H1 (cell line): ENCODE measurements at regions not wholly inside any gene's neighbourhood (a gene's known extent, or its start where the extent isn't known, plus 50 kb on each side); places are given as distances from the start of the nearest gene placed in this dataset.

Experiments
- CTCF ChIA-PET: fragments of 300-600 bp; sonication (Branson Sonifier 250); formaldehyde crosslinking; loops from one replicate; lab custom pipeline; 2021; ENCODE audit not compliant: partially characterized antibody; lab: Charles Lee
- POLR2A ChIA-PET: fragments of 300-600 bp; sonication (Branson Sonifier 250); formaldehyde crosslinking; loops from one replicate; lab custom pipeline; 2021; ENCODE audit warnings: inconsistent platforms; ENCODE audit not compliant: partially characterized antibody; lab: Charles Lee
- DNase-seq, 2 experiments: peaks; one replicate each; pipeline versions ENCODE4 v3.0.0 to v3.0.0-alpha.2; 2010 to 2022; ENCODE audit warnings: low spot score in 2 of 2, low read depth in 1 of 2, mixed read lengths in 1 of 2
- FAIRE-seq: peaks from 2 replicates; lab custom pipeline; 2011; peaks lifted over from hg19 to GRCh38; lab: Jason Lieb, UNC
- H2AFZ ChIP-seq: 2 replicates; pipeline ENCODE4 v1.8.1; 2012; ENCODE audit warnings: low read length, inconsistent platforms
- H2AK5ac ChIP-seq: 2 replicates; pipeline ENCODE4 v1.6.1; 2013; ENCODE audit warnings: low read depth, low read length
- H2BK120ac ChIP-seq: replicated peaks from 2 replicates; pipeline ENCODE3; 2013; ENCODE audit warnings: low read depth, low read length, inconsistent platforms
- H2BK12ac ChIP-seq: 2 replicates; pipeline ENCODE4 v1.6.1; 2013; ENCODE audit warnings: low read depth, low read length
- H2BK15ac ChIP-seq: 2 replicates; pipeline ENCODE4 v1.6.1; 2013; ENCODE audit warnings: low read length
- H2BK20ac ChIP-seq: 2 replicates; pipeline ENCODE4 v1.6.1; 2013; ENCODE audit warnings: low read length
- H2BK5ac ChIP-seq: 2 replicates; pipeline ENCODE4 v1.6.1; 2013; ENCODE audit warnings: low read depth, low read length
- H3K14ac ChIP-seq: 2 replicates; pipeline ENCODE4 v1.6.1; 2013; ENCODE audit warnings: inconsistent platforms; ENCODE audit not compliant: insufficient read length
- H3K18ac ChIP-seq: 2 replicates; pipeline ENCODE4 v1.6.1; 2013; ENCODE audit warnings: low read length; ENCODE audit errors: extremely low read depth
- H3K23ac ChIP-seq: 2 replicates; pipeline ENCODE4 v1.6.1; 2013; ENCODE audit warnings: inconsistent platforms; ENCODE audit not compliant: insufficient read length
- H3K23me2 ChIP-seq: 2 replicates; pipeline ENCODE4 v1.6.1; 2013; ENCODE audit warnings: low read depth, low read length
- H3K27ac ChIP-seq: 2 replicates; pipeline ENCODE4 v1.6.1; 2011; ENCODE audit warnings: low read depth, low read length, inconsistent platforms
- H3K27me3 ChIP-seq, 4 experiments: replicated peaks in 1 of 4; 1 replicate in 1 of 4; 2 replicates in 3 of 4; pipeline versions ENCODE4 v1.6.1 to v1.8.1; 2011 to 2013; ENCODE audit warnings: low read length in 3 of 4, mild to moderate bottlenecking in 3 of 4, inconsistent platforms in 2 of 4, mixed read lengths in 2 of 4, moderate library complexity in 1 of 4; ENCODE audit not compliant: control insufficient read depth in 3 of 4, insufficient read depth in 3 of 4; ENCODE audit errors: extremely low read depth in 1 of 4
- H3K36me3 ChIP-seq, 4 experiments: 2 replicates each; pipeline versions ENCODE4 v1.6.1 to v1.8.1; 2011 to 2013; ENCODE audit warnings: mild to moderate bottlenecking in 4 of 4, low read length in 3 of 4, moderate library complexity in 2 of 4, control low read depth in 1 of 4, inconsistent platforms in 1 of 4; ENCODE audit not compliant: insufficient read depth in 4 of 4, control insufficient read depth in 2 of 4
- H3K4ac ChIP-seq: replicated peaks from 2 replicates; pipeline ENCODE3; 2013; ENCODE audit warnings: low read length, low read depth, mixed read lengths, inconsistent platforms; ENCODE audit not compliant: insufficient read length
- H3K4me1 ChIP-seq, 4 experiments: replicated peaks in 1 of 4; 1 replicate in 1 of 4; 2 replicates in 3 of 4; pipeline versions ENCODE4 v1.6.1 to v1.8.1; 2011 to 2013; ENCODE audit warnings: low read length in 3 of 4, inconsistent platforms in 2 of 4, mixed read lengths in 1 of 4; ENCODE audit not compliant: insufficient read depth in 4 of 4, control insufficient read depth in 3 of 4
- H3K4me2 ChIP-seq, 2 experiments: 2 replicates each; pipeline versions ENCODE4 v1.6.1 to v1.8.1; 2011 to 2013; ENCODE audit warnings: low read depth in 2 of 2, low read length in 2 of 2, control low read depth in 1 of 2, inconsistent platforms in 1 of 2, mild to moderate bottlenecking in 1 of 2; ENCODE audit not compliant: insufficient read depth in 1 of 2
- H3K4me3 ChIP-seq, 4 experiments: fragments of 200-600, 300-600 bp in 1 of 4; sonication (generic), shearing (Covaris generic), sonication (Bioruptor Twin) in 1 of 4; 2 replicates each; pipeline versions ENCODE4 v1.5.1 to v1.8.1; 2011 to 2016; ENCODE audit warnings: low read length in 4 of 4, low read depth in 3 of 4, control low read depth in 2 of 4, inconsistent platforms in 2 of 4, mild to moderate bottlenecking in 2 of 4, mixed read lengths in 1 of 4, moderate library complexity in 1 of 4; ENCODE audit not compliant: insufficient read depth in 2 of 4; ENCODE audit errors: extremely low read depth in 1 of 4
- H3K56ac ChIP-seq: replicated peaks from 2 replicates; pipeline ENCODE3; 2013; ENCODE audit warnings: low read depth, mild to moderate bottlenecking, mixed read lengths, low read length, inconsistent platforms; ENCODE audit not compliant: insufficient read length
- H3K79me1 ChIP-seq: 2 replicates; pipeline ENCODE4 v1.6.1; 2013; ENCODE audit warnings: low read depth, low read length, control low read depth
- H3K79me2 ChIP-seq, 2 experiments: 2 replicates each; pipeline versions ENCODE4 v1.6.1 to v1.8.1; 2012 to 2013; ENCODE audit warnings: low read length in 2 of 2, mild to moderate bottlenecking in 2 of 2, inconsistent platforms in 1 of 2; ENCODE audit not compliant: insufficient read depth in 2 of 2, control insufficient read depth in 1 of 2
- H3K9ac ChIP-seq, 4 experiments: replicated peaks in 1 of 4; 1 replicate in 1 of 4; 2 replicates in 3 of 4; pipeline versions ENCODE4 v1.6.1 to v1.8.1; 2011 to 2013; ENCODE audit warnings: low read depth in 3 of 4, low read length in 3 of 4, control low read depth in 2 of 4, mild to moderate bottlenecking in 2 of 4, moderate library complexity in 2 of 4, inconsistent platforms in 1 of 4; ENCODE audit errors: extremely low read depth in 1 of 4
- H3K9me3 ChIP-seq, 2 experiments: 2 replicates each; pipeline versions ENCODE4 v1.6.1 to v1.8.1; 2012 to 2013; ENCODE audit warnings: mild to moderate bottlenecking in 2 of 2, moderate library complexity in 2 of 2, control low read depth in 1 of 2, inconsistent platforms in 1 of 2, low read depth in 1 of 2, low read length in 1 of 2, mixed read lengths in 1 of 2; ENCODE audit not compliant: insufficient read depth in 2 of 2
- H4K20me1 ChIP-seq, 2 experiments: replicated peaks in 1 of 2; 2 replicates each; pipeline versions ENCODE3 to v1.8.1; 2011 to 2013; ENCODE audit warnings: inconsistent platforms in 2 of 2, low read length in 2 of 2, mild to moderate bottlenecking in 1 of 2; ENCODE audit not compliant: insufficient read depth in 2 of 2, control insufficient read depth in 1 of 2
- H4K5ac ChIP-seq: 2 replicates; pipeline ENCODE4 v1.6.1; 2013; ENCODE audit warnings: low read length, low read depth, mixed read lengths, inconsistent platforms; ENCODE audit not compliant: insufficient read length
- H4K8ac ChIP-seq: 2 replicates; pipeline ENCODE4 v1.8.0; 2013; ENCODE audit warnings: mild to moderate bottlenecking, moderate library complexity, low read length, inconsistent platforms; ENCODE audit not compliant: insufficient read depth; ENCODE audit errors: extremely low read depth
- H4K91ac ChIP-seq: replicated peaks from 2 replicates; pipeline ENCODE3; 2013; ENCODE audit warnings: low read length, mixed read lengths, inconsistent platforms; ENCODE audit not compliant: insufficient read length
- BCL11A ChIP-seq, 2 experiments: IDR thresholded peaks; one replicate each; pipeline ENCODE4 v1.6.1; 2011; ENCODE audit warnings: low read depth in 2 of 2, low read length in 2 of 2, mild to moderate bottlenecking in 2 of 2
- BRCA1 ChIP-seq: IDR thresholded peaks from 2 replicates; pipeline ENCODE4 v1.6.1; 2012; ENCODE audit warnings: low read depth, low read length, improper control_type of control experiment
- CBX8 ChIP-seq: fragments of 300-800, 300-1000 bp; sonication (generic); IDR thresholded peaks from 2 replicates; pipeline ENCODE4 v1.7.1; 2016; ENCODE audit warnings: low read depth, low read length, borderline replicate concordance
- CEBPB ChIP-seq: IDR thresholded peaks from 2 replicates; pipeline ENCODE4 v1.6.1; 2012; ENCODE audit warnings: low read depth, low read length
- CHD1 ChIP-seq: IDR thresholded peaks from 2 replicates; pipeline ENCODE4 v1.6.1; 2012; ENCODE audit warnings: low read depth, low read length, improper control_type of control experiment
- CREB1 ChIP-seq: IDR thresholded peaks from 2 replicates; pipeline ENCODE4 v1.6.1; 2012; ENCODE audit warnings: inconsistent platforms
- CTBP2 ChIP-seq: IDR thresholded peaks from 2 replicates; pipeline ENCODE4 v1.7.0; 2011; ENCODE audit warnings: borderline replicate concordance, mild to moderate bottlenecking, moderate library complexity, mixed read lengths, low read length; ENCODE audit not compliant: insufficient read depth, insufficient read length
- GABPA ChIP-seq: IDR thresholded peaks from 2 replicates; pipeline ENCODE4 v1.6.1; 2011; ENCODE audit warnings: mild to moderate bottlenecking, low read length, moderate library complexity, borderline replicate concordance; ENCODE audit not compliant: insufficient read depth
- HDAC6 ChIP-seq: IDR thresholded peaks from one replicate; pipeline ENCODE4 v1.7.1; 2012; ENCODE audit warnings: low read depth, mild to moderate bottlenecking, inconsistent platforms, low read length, moderate library complexity
- JUND ChIP-seq: IDR thresholded peaks from 2 replicates; pipeline ENCODE4 v1.6.1; 2011; ENCODE audit warnings: mild to moderate bottlenecking, improper control_type of control experiment, low read length
- MAFK ChIP-seq: IDR thresholded peaks from 2 replicates; pipeline ENCODE4 v1.6.1; 2012; ENCODE audit warnings: low read depth, mild to moderate bottlenecking, improper control_type of control experiment, low read length
- RFX5 ChIP-seq: IDR thresholded peaks from 2 replicates; pipeline ENCODE4 v1.6.1; 2011; ENCODE audit warnings: low read depth, low read length, improper control_type of control experiment, borderline replicate concordance
- RXRA ChIP-seq: IDR thresholded peaks from 2 replicates; pipeline ENCODE4 v1.6.1; 2011; ENCODE audit warnings: low read depth, mild to moderate bottlenecking, low read length, moderate library complexity; ENCODE audit not compliant: insufficient read depth
- SAP30 ChIP-seq: fragments of 300-600 bp; sonication (generic); IDR thresholded peaks from 2 replicates; pipeline ENCODE4 v1.7.1; 2012; ENCODE audit warnings: low read length, moderate library complexity, mild to moderate bottlenecking, inconsistent platforms; ENCODE audit not compliant: insufficient read depth, insufficient replicate concordance
- SP1 ChIP-seq: IDR thresholded peaks from 2 replicates; pipeline ENCODE4 v1.6.1; 2011; ENCODE audit warnings: low read depth, low read length
- SP2 ChIP-seq: IDR thresholded peaks from 2 replicates; pipeline ENCODE4 v1.6.1; 2012; ENCODE audit warnings: mild to moderate bottlenecking, low read length, inconsistent platforms
- SP4 ChIP-seq: IDR thresholded peaks from 2 replicates; pipeline ENCODE4 v1.6.1; 2012; ENCODE audit warnings: low read length, inconsistent platforms
- WGBS, 2 experiments: shearing (Covaris generic) in 1 of 2; methylation state at CpG; one replicate each; pipeline versions ENCODE4 v1.1.6 to v1.1.7; 2013 to 2015; ENCODE audit warnings: low lambda C conversion rate in 2 of 2, mixed read lengths in 2 of 2, inconsistent platforms in 1 of 2, low coverage in 1 of 2, missing lambda C conversion rate in 1 of 2; ENCODE audit not compliant: insufficient replicate concordance in 2 of 2, insufficient coverage in 1 of 2, insufficient read length in 1 of 2; ENCODE audit errors: extremely low coverage in 1 of 2, missing lambda C conversion rate in 1 of 2; 5-methylcytosine and 5-hydroxymethylcytosine counted together

DNA sequence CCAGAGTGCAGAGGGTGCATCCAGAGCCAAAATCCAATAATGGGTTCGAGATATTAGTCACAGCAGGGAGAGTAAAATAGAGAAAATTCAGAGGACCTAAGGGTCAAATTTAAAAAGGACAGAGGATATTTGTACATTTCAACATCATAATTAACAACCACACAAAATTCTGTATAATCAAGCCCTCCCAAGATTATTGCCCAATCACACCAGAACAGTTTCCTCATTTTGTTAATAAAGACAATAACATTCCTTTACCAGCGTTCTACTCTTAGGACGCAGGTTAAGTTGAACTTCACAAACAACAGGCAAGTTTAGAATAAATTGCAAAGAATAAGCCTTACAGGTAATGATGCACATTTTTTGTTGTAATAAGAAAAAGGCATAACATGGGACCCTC lies 462.8 kb downstream of the PTPRC start:
- CTCF ChIA-PET: interaction anchor here (3.1 kb wide), 1 partner anchor 11 kb away, joined by 9 read pairs; no protein-coding TSS in a partner anchor
- H3K36me3 ChIP-seq: no peaks in the 10 kb centered on the region
- TF ChIP-seq BRCA1 (no peak), CHD1 (no peak), CREB1 (no peak), SP4 (no peak), MAFK (no peak), HDAC6 (no peak), RXRA (no peak), CTBP2 (no peak), SP2 (no peak), GABPA (no peak), CBX8 (no peak), SP1 (no peak), BCL11A (IDR thresholded peaks at IDR 0.05; ENCODE audit: low read depth in 2 of 2, low read length in 2 of 2) (no peak), CEBPB (no peak), RFX5 (no peak), SAP30 (no peak), JUND (no peak)

More for the DNA sequence above, 462.8 kb downstream of the PTPRC start:
- FAIRE-seq (no peak), DNase-seq (no peak)
- H3K4me1 ChIP-seq: no peaks in the 10 kb centered on the region
- no peak overlapping the region for H3K56ac ChIP-seq
- H2BK20ac ChIP-seq: no peak overlapping the region
- H4K5ac ChIP-seq: no peak overlapping the region
- H2BK15ac ChIP-seq: no peak overlapping the region
- no peak overlapping the region for H3K18ac ChIP-seq
- H2BK5ac ChIP-seq: no peak overlapping the region
- no peak overlapping the region for H4K8ac ChIP-seq
- POLR2A ChIA-PET: no interaction called here
- no peak overlapping the region for H3K14ac ChIP-seq
- 93% methylated on average over 3 of the region's 3 CpGs; no CpG with 5 or more reads in 1 of the 2 experiments for WGBS, 2 experiments
- no peak overlapping the region for H3K4me2 ChIP-seq
- H3K27me3 ChIP-seq: no peaks in the 10 kb centered on the region
- H2AK5ac ChIP-seq: no peak overlapping the region
- H2AFZ ChIP-seq: no peak overlapping the region
- no peaks in the 10 kb centered on the region for H3K9me3 ChIP-seq
- no peaks in the 10 kb centered on the region for H4K20me1 ChIP-seq
- no peaks in the 10 kb centered on the region for H3K79me2 ChIP-seq
- no peak overlapping the region for H2BK12ac ChIP-seq
- no peak overlapping the region for H2BK120ac ChIP-seq
- no peak overlapping the region for H3K27ac ChIP-seq
- H3K4me3 ChIP-seq: no peak overlapping the region
- H3K23ac ChIP-seq: no peak overlapping the region
- H3K9ac ChIP-seq: no peak overlapping the region
- no peak overlapping the region for H3K4ac ChIP-seq
- H3K23me2 ChIP-seq: no peaks in the 10 kb centered on the region
- H3K79me1 ChIP-seq: no peaks in the 10 kb centered on the region
- H4K91ac ChIP-seq: no peak overlapping the region
